HG03139 (cell line): ENCODE measurements at regions not wholly inside any gene's neighbourhood (a gene's known extent, or its start where the extent isn't known, plus 50 kb on each side); places are given as distances from the start of the nearest gene placed in this dataset.

Experiments used
- ATAC-seq: cut with Tn5 transposase; IDR thresholded peaks from one replicate; pipeline ENCODE4 v1.9.1; 2021; ENCODE audit not compliant: unreplicated experiment

- no peak for ATAC-seq
Measured at GRCh38 chr9:515665-516064, 301.0 kb downstream of the DOCK8 start.

- no peak for ATAC-seq
Measured at GRCh38 chr9:517993-518392, 303.3 kb downstream of the DOCK8 start.

DNA sequence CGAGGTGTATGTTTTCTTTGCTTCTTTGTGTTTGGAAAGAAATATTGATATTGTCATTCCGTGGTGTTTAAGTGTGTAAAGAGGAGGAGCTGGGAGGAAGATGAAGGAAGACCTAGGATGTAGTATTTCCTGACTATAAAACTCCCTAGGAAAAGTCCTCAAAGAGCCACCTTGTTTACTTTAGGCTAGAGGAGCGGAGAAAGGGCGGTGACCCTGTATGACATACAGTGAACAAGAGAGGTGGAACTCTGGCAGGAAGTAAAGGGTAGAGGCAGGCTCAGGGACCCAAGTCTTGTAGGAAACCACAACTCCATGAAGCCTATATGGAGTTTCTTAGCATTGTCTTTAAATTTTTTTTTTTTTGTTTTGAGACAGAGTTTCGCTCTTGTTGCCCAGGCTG is 303.9 kb downstream of the DOCK8 start:
- no peak for ATAC-seq

- no peak for ATAC-seq
Measured at GRCh38 chr9:519579-519978, 304.9 kb downstream of the DOCK8 start.

DNA sequence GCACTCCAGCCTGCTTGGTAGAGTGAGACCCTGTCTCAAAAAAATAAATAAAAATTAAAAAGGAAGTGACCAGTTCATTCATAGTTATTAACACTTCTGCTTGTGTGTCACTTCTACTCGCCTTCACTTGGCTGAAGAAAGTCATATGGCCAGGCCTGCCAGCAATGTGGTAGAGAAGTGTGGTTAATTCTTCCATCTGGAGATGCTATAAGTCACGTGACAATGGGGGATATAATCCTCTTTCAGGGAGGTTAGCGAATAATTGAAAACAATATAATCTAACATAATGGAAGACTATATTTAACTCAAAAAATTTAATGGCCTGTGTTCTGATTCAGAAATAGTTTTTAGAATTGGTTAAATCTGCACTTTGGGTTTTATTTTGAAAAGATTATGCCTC is 305.6 kb downstream of the DOCK8 start:
- ATAC-seq = no peak

DNA sequence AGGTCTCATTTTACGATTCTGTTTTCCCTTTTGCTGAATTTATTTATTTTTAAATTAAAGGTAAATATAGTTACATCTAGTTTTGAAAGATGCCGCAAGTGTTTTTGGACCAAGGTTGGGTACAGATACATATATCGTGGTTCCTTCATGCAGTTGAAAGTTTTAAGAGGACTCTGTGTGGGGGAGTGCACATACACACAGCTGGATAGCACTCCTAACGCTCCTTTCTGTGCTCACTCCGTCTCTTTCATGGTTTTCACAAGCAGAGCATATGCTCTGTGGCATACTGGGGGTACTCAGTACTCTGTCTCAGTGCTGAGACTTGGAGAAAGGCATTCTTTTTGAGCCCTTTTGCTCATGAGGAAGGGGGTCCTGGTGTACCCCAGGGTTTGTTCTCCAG is 307.5 kb downstream of the DOCK8 start:
- no peak for ATAC-seq

- no peak for ATAC-seq
Measured at GRCh38 chr9:522658-523057, 308.0 kb downstream of the DOCK8 start.

DNA sequence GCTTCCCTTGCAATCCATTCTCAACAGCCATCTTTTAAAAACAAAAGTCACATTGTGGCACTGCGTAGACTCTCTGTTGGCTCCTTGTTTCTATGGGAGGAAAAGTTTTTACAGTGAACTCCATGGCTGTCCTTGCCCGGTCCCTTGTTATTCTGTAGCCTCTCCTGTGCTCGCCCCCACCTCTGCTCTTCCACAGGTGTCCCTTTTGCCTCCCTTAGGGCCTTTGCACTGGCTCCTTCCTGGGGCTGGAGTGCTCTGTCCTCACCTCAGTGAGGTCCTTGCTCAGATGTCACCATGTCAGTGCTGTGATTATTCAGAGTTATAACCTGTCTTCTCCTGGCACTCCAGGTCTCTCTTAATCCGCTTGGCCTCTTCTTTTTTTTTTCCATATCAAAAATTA is 308.8 kb downstream of the DOCK8 start:
- no peak for ATAC-seq

DNA sequence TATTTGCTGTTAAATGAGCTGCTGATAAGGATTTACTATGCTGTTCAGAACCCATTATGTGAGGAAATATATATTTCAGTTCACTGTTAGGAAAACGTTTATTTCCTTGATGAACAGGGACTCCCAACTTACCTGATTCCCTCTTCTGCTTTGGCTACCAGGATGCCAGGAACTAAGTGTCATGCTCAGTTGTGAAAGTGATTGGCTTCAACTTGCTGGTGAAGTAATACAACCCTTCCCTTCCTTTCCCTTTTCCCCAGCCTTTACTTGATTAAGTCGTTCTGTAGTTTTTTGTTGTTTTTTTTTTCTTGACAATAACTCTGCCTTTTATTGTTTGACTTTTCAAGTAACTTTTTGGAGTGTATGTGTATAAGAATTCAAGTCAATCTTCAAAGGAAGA is 309.3 kb downstream of the DOCK8 start:
- no peak for ATAC-seq

GRCh38 chr9:526904-527591 is 312.4 kb downstream of the DOCK8 start:
- ATAC-seq = peak; percentile 67

DNA sequence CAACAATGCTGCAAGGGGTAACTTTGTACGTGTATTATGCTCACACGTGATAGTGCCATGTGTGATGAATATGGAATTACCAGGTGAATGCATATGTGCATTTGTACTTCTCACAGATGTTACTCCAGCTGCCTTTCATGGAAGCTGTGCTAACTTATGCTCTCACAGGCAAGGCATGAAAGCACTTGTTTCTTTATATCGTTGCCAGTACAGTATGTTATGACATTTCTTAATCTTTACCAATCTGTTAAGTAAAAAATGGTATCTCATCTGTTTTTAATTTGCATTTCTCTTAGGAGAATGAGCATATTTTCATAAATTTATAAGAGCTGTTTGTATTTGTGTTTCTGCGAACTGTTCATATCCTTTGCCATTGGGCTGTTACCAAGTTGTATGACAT is 311.8 kb upstream of the DMRT1 start:
- ATAC-seq = no peak

GRCh38 chr9:530681-531080 is 310.8 kb upstream of the DMRT1 start:
- ATAC-seq = no peak

- no peak for ATAC-seq
Measured at GRCh38 chr9:532707-533106, 308.8 kb upstream of the DMRT1 start.

DNA sequence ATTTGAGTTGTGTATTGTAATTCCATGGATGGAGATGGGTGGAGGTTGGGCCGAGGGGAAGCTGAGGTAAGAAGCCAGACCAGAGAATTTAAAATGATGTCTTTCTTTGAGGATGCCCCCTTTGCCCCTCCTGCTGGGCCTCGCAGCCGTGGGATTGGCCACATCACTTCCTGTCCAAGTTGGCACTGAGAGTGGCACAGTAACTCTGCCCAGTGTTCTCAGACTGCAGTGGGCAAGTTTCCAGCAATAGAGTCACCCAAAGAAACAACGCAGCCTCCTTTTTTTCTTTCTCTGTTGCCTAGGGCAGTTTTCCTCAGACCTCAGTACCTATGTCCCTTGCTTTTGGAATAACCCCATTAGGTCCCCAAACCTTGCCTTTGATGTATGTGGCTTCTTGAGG is 306.6 kb upstream of the DMRT1 start:
- ATAC-seq = no peak

- no peak for ATAC-seq
Measured at GRCh38 chr9:535356-535755, 306.1 kb upstream of the DMRT1 start.

GRCh38 chr9:536597-537511 is 304.6 kb upstream of the DMRT1 start:
- no peak for ATAC-seq

- ATAC-seq = no peak
Measured at GRCh38 chr9:543478-543877, 298.0 kb upstream of the DMRT1 start.

DNA sequence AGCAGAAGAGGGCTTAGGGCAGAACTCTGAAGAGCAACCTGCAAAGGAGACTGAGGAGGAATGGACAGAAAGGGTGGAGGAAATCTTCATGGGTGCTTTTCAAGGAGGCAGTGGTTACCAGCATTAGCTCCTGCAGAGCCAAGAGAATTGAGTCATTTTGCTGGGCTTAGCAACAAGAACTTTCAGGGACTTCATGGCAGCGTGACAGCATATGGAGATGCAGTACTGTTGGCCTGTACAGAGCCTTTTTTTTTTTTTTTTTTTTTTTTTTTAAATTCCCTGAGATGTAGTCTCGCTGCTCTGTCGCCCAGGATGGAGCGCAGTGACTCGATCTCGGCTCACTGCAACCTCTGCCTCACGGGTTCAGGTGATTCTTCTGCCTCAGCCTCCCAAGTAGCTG is 296.0 kb upstream of the DMRT1 start:
- no peak for ATAC-seq

- no peak for ATAC-seq
Measured at GRCh38 chr9:546235-546634, 295.3 kb upstream of the DMRT1 start.

DNA sequence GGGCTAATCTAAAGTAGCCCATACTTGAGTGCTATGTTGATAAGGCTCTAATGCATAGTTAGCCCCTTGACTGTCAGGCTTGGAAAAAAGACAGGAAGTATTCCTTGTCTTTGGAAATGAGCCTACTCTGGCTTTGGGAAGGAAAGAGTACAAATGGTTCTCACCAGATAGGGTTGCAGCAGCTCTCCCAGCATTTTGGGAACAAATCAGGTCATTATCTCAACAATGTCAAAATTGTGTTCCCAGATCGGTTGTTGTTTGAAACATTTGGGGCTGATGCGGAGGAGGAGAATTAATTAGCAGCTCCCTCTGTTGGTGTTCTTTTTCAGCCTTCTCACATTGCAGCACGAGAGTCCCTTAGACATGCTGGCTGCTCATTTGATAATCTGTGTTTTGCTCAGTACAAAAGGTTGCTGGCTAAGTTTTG is 294.7 kb upstream of the DMRT1 start:
- ATAC-seq = no peak

DNA sequence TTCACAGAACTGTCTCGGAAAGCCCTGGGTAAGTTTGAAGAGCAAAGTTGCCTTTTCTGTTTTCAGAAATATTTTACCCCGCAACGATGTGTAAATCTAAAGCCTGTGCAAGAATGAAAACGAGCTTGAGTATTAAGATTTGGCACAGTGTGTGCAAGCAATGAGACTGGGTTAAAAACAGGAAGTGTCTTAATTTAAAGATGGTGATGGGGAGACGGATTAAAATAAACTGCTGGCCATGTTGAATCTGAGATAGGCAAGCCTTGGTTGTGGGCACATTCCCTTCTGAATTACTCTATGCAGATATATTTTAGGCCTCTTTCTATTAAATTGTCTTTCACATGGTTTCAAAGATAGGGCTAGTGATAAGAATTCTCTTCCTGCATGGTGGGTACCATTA is 294.2 kb upstream of the DMRT1 start:
- ATAC-seq = no peak

- ATAC-seq = no peak
Measured at GRCh38 chr9:549455-549997, 292.0 kb upstream of the DMRT1 start.
